Upper lobe of right lung (tissue), 1 donor: ENCODE measurements at regions not wholly inside any gene's neighbourhood (a gene's known extent, or its start where the extent isn't known, plus 50 kb on each side); places are given as distances from the start of the nearest gene placed in this dataset.

ENCODE experiments used
- ATAC-seq: fragments of 200-7000 bp; cut with Tn5 transposase; one replicate; pipeline ENCODE4 v1.9.1; 2020; ENCODE audit warnings: mild to moderate bottlenecking, moderate library complexity
- DNase-seq: peaks from one replicate; pipeline ENCODE4 v3.0.0-alpha.2; 2020
- H3K27ac ChIP-seq: fragments of 200-600 bp; one replicate; pipeline ENCODE4 v1.8.0; 2022
- H3K27me3 ChIP-seq: fragments of 200-600 bp; one replicate; pipeline ENCODE4 v1.8.0; 2022; ENCODE audit warnings: mild to moderate bottlenecking
- H3K36me3 ChIP-seq: fragments of 200-600 bp; one replicate; pipeline ENCODE4 v1.8.0; 2022
- H3K4me1 ChIP-seq: fragments of 200-600 bp; one replicate; pipeline ENCODE4 v1.8.0; 2022
- H3K4me3 ChIP-seq: fragments of 200-600 bp; one replicate; pipeline ENCODE4 v1.8.0; 2022; ENCODE audit warnings: mild to moderate bottlenecking
- H3K9me3 ChIP-seq: fragments of 200-600 bp; one replicate; pipeline ENCODE4 v1.8.0; 2022
- intact Hi-C: fragments of 100-400 bp; cut with DNase I; formaldehyde crosslinking; loops from one replicate; pipeline ENCODE4 v1.11.0; 2022
- TF ChIP-seq, protein P1 (sequence below): fragments of 200-600 bp; IDR thresholded peaks from one replicate; pipeline ENCODE4 v1.8.0; 2022; ENCODE audit warnings: antibody characterized with exemption
- donor health status: DM: no; HTN: yes; CAD: no; lungs with severe emphysema.

DNA sequence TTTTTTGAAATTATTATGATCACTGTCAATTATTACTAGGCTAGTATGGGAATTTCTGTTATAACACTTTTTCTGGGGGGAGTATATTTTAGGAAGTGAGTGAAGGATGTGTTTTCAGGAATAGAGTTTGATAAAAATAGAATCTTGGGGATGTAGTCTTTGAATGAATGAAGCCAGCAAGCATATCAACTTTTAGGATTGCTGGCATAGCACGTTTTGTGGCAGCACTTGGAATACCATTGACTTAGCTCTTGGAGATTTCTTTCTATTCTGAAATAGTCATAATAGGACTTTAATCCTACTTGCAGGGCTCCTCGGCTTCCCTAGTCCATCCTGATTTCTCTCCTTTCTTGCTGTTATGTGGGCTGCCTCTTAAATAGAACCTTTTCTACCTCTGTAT, 141.6 kb downstream of the DACT1 start:
- TF ChIP-seq, protein P1, sequence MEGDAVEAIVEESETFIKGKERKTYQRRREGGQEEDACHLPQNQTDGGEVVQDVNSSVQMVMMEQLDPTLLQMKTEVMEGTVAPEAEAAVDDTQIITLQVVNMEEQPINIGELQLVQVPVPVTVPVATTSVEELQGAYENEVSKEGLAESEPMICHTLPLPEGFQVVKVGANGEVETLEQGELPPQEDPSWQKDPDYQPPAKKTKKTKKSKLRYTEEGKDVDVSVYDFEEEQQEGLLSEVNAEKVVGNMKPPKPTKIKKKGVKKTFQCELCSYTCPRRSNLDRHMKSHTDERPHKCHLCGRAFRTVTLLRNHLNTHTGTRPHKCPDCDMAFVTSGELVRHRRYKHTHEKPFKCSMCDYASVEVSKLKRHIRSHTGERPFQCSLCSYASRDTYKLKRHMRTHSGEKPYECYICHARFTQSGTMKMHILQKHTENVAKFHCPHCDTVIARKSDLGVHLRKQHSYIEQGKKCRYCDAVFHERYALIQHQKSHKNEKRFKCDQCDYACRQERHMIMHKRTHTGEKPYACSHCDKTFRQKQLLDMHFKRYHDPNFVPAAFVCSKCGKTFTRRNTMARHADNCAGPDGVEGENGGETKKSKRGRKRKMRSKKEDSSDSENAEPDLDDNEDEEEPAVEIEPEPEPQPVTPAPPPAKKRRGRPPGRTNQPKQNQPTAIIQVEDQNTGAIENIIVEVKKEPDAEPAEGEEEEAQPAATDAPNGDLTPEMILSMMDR: no peak
- DNase-seq (no peak), ATAC-seq (no peak)
- Histone ChIP-seq H3K9me3 (no peaks in the 10 kb centered on the region), H3K4me3 (no peak overlapping the region), H3K27me3 (no peaks in the 10 kb centered on the region), H3K27ac (no peak overlapping the region), H3K4me1 (no peaks in the 10 kb centered on the region), H3K36me3 (no peaks in the 10 kb centered on the region)
- intact Hi-C loops: no loop called here

DNA sequence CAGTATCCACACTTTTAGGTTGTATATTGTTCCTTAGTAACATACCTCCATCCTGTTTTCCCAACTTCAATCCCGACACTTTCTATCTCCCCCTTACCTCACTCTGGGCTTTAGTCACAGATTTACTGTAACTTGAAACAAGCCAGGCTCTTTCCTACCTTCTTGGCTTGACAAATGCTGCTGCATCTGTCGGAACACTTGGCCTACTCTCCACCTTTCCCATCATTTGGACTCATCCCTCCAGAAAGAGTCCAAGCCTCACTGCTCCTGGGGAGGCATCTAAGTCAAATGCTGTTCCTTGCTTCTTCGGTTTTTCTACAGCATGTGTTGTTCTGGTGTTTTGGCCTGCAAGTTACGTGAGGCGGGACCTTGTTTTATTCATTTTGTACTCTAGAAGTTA, 142.4 kb downstream of the DACT1 start:
- Histone ChIP-seq H3K4me3 (no peak overlapping the region), H3K36me3 (no peaks in the 10 kb centered on the region), H3K4me1 (no peaks in the 10 kb centered on the region), H3K9me3 (no peaks in the 10 kb centered on the region), H3K27me3 (no peaks in the 10 kb centered on the region), H3K27ac (no peak overlapping the region)
- ATAC-seq: no peak
- TF ChIP-seq, protein P1: no peak
- DNase-seq: no peak
- intact Hi-C loops: no loop called here

- H3K27me3 ChIP-seq: no peaks in the 10 kb centered on the region
- TF ChIP-seq, protein P1: no peak
- intact Hi-C loops: no loop called here
These were observed 142.8 kb downstream of the DACT1 start for GRCh38 chr14:58780605-58781004.

DNA sequence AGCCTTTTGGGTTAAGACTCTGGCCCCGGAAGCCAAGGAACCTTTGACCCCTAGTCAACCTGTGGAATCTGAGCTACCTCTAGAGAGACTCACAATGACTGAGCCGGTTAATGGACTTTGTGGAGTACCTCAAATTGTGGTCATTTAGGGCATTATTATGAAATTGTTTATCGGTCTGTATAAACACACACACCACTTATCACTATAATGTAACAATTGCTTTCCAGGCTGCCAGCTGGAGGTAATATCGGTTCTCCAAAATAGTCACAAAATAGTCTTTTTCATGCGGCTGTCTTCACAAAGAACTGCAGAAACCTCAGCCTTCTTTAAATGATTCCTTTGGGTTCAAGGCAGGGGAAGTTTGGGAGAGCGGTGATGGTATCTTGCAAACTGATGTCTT, 144.2 kb downstream of the DACT1 start:
- Histone ChIP-seq H3K4me1 (no peaks in the 10 kb centered on the region), H3K9me3 (no peaks in the 10 kb centered on the region), H3K27ac (no peak overlapping the region), H3K27me3 (no peaks in the 10 kb centered on the region), H3K4me3 (no peak overlapping the region), H3K36me3 (no peaks in the 10 kb centered on the region)
- intact Hi-C loops: no loop called here
- TF ChIP-seq, protein P1: no peak
- ATAC-seq (no peak), DNase-seq (no peak)

More at GRCh38 chr14:58780605-58781004, 142.8 kb downstream of the DACT1 start:
- H3K36me3 ChIP-seq: no peaks in the 10 kb centered on the region
- no peaks in the 10 kb centered on the region for H3K4me1 ChIP-seq
- ATAC-seq: no peak
- DNase-seq: no peak
- no peaks in the 10 kb centered on the region for H3K9me3 ChIP-seq
- H3K27ac ChIP-seq: no peak overlapping the region
- H3K4me3 ChIP-seq: no peak overlapping the region

- H3K27me3 ChIP-seq: no peaks in the 10 kb centered on the region
- TF ChIP-seq, protein P1: no peak
- no peak overlapping the region for H3K4me3 ChIP-seq
- intact Hi-C loops: no loop called here
- DNase-seq (no peak), ATAC-seq (no peak)
- H3K9me3 ChIP-seq: no peaks in the 10 kb centered on the region
- no peak overlapping the region for H3K27ac ChIP-seq
- H3K36me3 ChIP-seq: no peaks in the 10 kb centered on the region
- no peaks in the 10 kb centered on the region for H3K4me1 ChIP-seq
These were observed 146.2 kb downstream of the DACT1 start for GRCh38 chr14:58783792-58784511.

DNA sequence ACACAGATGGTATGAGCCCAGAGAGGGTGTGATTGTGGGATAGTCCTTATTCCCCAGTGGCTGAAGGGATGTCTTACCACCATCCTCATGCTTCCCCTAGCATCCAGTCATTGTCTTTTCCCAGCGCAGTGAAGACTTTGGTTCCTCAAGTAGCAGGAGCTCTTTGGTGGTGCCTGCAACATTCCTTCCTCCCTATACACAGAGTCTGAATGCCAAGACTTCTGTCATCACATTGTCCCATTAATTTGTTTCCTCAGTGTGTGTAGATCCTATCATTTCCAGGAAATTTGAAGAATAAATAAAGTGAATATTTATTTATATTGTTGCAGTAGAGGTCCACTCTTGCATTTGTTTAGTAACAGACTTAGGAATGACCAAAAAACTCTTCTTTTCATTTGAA, 147.2 kb downstream of the DACT1 start:
- H3K36me3 ChIP-seq: no peaks in the 10 kb centered on the region
- H3K4me1 ChIP-seq: no peaks in the 10 kb centered on the region
- TF ChIP-seq, protein P1: no peak
- ATAC-seq (no peak), DNase-seq (no peak)
- H3K27me3 ChIP-seq: no peaks in the 10 kb centered on the region
- no peaks in the 10 kb centered on the region for H3K9me3 ChIP-seq
- no peak overlapping the region for H3K4me3 ChIP-seq
- no peak overlapping the region for H3K27ac ChIP-seq
- intact Hi-C loops: no loop called here
